ENCODE measurements at regions not wholly inside any gene's neighbourhood (a gene's known extent, or its start where the extent isn't known, plus 50 kb on each side); places are given as distances from the start of the nearest gene placed in this dataset.

DNA sequence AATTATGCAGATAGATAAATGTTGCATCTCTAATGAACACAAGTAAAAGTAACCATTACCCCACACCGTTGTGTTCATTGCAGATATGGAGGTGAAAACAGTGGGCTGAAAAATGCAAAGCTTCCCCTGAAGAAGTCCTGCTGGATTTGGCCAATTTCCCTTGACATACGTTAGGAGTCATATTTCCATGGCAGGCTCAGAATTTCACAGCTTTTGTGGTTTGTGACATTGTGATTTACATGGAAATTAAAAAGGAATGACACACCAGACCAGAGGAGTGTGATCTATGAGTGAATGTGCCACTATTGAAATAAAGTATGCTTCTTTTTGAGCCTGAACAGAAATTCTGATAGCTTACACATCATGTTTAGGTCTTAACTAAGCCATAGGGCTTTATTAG lies 221.1 kb upstream of the TMTC4 start:
- H3K4me3 Mint-ChIP-seq (ENCODE audit: unreplicated experiment), result no peak overlapping the region
- no peaks in the 10 kb centered on the region for H3K27me3 Mint-ChIP-seq (ENCODE audit: low read depth)
- H3K36me3 Mint-ChIP-seq (ENCODE audit: low read depth), result peaks cover 1% of the 10 kb centered on the region
- no peak for DNase-seq (ENCODE audit: low spot score)
- no peaks in the 10 kb centered on the region for H3K4me1 Mint-ChIP-seq (ENCODE audit: low read depth)
- peaks cover 7% of the 10 kb centered on the region for H3K9me3 Mint-ChIP-seq (ENCODE audit: low read depth)
- no peak overlapping the region for H3K27ac Mint-ChIP-seq (ENCODE audit: unreplicated experiment)
- TF ChIP-seq, protein P1, sequence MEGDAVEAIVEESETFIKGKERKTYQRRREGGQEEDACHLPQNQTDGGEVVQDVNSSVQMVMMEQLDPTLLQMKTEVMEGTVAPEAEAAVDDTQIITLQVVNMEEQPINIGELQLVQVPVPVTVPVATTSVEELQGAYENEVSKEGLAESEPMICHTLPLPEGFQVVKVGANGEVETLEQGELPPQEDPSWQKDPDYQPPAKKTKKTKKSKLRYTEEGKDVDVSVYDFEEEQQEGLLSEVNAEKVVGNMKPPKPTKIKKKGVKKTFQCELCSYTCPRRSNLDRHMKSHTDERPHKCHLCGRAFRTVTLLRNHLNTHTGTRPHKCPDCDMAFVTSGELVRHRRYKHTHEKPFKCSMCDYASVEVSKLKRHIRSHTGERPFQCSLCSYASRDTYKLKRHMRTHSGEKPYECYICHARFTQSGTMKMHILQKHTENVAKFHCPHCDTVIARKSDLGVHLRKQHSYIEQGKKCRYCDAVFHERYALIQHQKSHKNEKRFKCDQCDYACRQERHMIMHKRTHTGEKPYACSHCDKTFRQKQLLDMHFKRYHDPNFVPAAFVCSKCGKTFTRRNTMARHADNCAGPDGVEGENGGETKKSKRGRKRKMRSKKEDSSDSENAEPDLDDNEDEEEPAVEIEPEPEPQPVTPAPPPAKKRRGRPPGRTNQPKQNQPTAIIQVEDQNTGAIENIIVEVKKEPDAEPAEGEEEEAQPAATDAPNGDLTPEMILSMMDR (IDR thresholded peaks at IDR 0.05), result no peak

DNA sequence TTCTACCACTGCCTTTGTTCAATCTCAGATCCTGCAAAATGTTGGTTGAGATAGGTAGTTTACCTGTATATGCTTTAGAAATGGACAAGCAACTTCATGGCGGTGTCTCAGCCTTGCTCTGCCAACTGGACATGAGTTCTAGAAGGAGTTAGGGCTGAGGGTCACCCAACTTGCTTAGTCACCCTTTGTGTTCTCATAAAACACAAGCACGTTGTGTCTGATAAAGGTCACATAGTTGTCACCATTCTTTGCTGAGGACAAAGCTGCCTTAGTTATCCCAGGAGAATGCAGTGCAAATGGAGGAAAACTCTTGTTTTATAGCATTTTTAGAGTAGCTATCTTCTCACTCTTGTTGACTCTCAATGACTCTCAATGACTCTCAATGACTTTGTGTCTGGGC lies 218.4 kb upstream of the TMTC4 start:
- no peaks in the 10 kb centered on the region for H3K36me3 Mint-ChIP-seq (ENCODE audit: low read depth)
- no peaks in the 10 kb centered on the region for H3K27me3 Mint-ChIP-seq (ENCODE audit: low read depth)
- peaks cover under 1% of the 10 kb centered on the region for H3K9me3 Mint-ChIP-seq (ENCODE audit: low read depth)
- H3K27ac Mint-ChIP-seq (ENCODE audit: unreplicated experiment), result no peak overlapping the region
- DNase-seq (ENCODE audit: low spot score), result no peak
- TF ChIP-seq, protein P1 (IDR thresholded peaks at IDR 0.05), result no peak
- no peak overlapping the region for H3K4me3 Mint-ChIP-seq (ENCODE audit: unreplicated experiment)
- peaks cover 5% of the 10 kb centered on the region for H3K4me1 Mint-ChIP-seq (ENCODE audit: low read depth)

DNA sequence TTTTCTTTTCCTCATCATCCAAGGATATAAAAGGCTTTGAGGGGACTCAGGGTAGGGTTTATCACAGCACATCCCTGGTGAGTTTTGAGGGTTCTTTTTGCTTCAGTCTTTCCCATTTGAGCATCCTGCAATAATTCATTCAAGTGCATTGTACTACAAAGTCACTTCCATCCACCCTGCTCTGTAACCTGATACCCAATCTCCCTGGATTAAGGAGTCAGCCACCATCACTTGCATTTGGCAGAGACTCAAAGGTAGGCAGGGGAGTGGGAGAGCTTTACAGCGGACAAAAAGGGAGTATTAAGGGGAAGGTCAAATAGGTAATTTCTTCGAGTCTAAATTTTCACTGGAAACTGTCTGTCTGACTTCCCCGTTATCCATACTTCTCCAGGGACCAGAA lies 216.1 kb upstream of the TMTC4 start:
- peaks cover 15% of the 10 kb centered on the region for H3K4me1 Mint-ChIP-seq (ENCODE audit: low read depth)
- H3K36me3 Mint-ChIP-seq (ENCODE audit: low read depth), result no peaks in the 10 kb centered on the region
- H3K4me3 Mint-ChIP-seq (ENCODE audit: unreplicated experiment), result no peak overlapping the region
- peaks cover 3% of the 10 kb centered on the region for H3K9me3 Mint-ChIP-seq (ENCODE audit: low read depth)
- H3K27ac Mint-ChIP-seq (ENCODE audit: unreplicated experiment), result no peak overlapping the region
- no peaks in the 10 kb centered on the region for H3K27me3 Mint-ChIP-seq (ENCODE audit: low read depth)
- no peak for DNase-seq (ENCODE audit: low spot score)
- TF ChIP-seq, protein P1 (IDR thresholded peaks at IDR 0.05), result no peak

DNA sequence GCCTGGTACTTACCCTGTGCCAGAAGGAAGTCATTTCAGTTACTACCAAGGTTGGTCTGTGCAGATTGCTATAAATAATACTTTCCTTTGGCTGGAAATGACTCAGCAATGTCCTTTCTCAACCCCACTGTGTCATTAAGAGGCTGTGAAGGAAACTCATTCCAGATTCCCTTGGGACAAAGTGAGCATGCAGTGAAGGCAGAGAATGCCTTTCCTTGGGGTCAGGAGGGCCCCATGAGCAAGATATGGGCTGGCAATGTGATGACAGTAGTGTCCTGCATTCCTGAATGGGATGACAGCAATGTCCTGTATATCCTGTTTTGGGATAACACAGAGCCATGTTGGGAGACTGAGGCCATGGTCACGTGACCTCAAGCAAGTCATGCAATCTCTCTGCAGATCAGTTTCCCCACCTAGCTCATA lies 213.1 kb upstream of the TMTC4 start:
- peak overlapping the region; percentile 79 for H3K27ac Mint-ChIP-seq (ENCODE audit: unreplicated experiment)
- H3K36me3 Mint-ChIP-seq (ENCODE audit: low read depth), result no peaks in the 10 kb centered on the region
- H3K27me3 Mint-ChIP-seq (ENCODE audit: low read depth), result no peaks in the 10 kb centered on the region
- TF ChIP-seq, protein P1 (IDR thresholded peaks at IDR 0.05), result no peak
- peaks cover 15% of the 10 kb centered on the region for H3K4me1 Mint-ChIP-seq (ENCODE audit: low read depth)
- no peak for DNase-seq (ENCODE audit: low spot score)
- H3K9me3 Mint-ChIP-seq (ENCODE audit: low read depth), result peaks cover 3% of the 10 kb centered on the region
- H3K4me3 Mint-ChIP-seq (ENCODE audit: unreplicated experiment), result no peak overlapping the region

DNA sequence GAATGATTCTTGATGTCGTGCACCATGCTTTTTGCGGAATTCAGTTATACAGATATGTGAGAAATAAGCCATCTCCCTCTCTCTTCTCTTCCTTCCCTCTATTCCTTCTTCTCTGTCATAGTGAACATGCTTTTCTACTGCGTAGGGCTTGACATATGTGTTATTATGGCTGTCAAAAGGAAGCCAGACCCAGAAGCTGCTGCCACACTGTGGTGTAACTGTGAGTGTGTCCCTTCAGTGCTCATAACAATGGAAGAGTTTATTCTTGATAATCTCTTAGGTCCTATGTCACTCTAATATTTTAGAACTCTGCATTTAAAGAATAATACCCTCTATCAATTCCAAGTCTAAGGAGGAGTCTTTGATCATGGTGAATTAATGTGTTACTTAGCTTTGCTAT lies 208.9 kb upstream of the TMTC4 start:
- no peaks in the 10 kb centered on the region for H3K36me3 Mint-ChIP-seq (ENCODE audit: low read depth)
- DNase-seq (ENCODE audit: low spot score), result no peak
- H3K4me3 Mint-ChIP-seq (ENCODE audit: unreplicated experiment), result no peak overlapping the region
- H3K27me3 Mint-ChIP-seq (ENCODE audit: low read depth), result no peaks in the 10 kb centered on the region
- H3K4me1 Mint-ChIP-seq (ENCODE audit: low read depth), result peaks cover 18% of the 10 kb centered on the region
- no peak overlapping the region for H3K27ac Mint-ChIP-seq (ENCODE audit: unreplicated experiment)
- TF ChIP-seq, protein P1 (IDR thresholded peaks at IDR 0.05), result no peak
- H3K9me3 Mint-ChIP-seq (ENCODE audit: low read depth), result peaks cover 3% of the 10 kb centered on the region
